ENCODE measurements at regions not wholly inside any gene's neighbourhood (a gene's known extent, or its start where the extent isn't known, plus 50 kb on each side); places are given as distances from the start of the nearest gene placed in this dataset.
"Not testable (repeated sequence)": the region's sequence is repeated elsewhere in the genome, so short reads cannot be mapped to it uniquely, and the experiment has no call there.

GRCh38 chr11:90455347-90455920 lies 232.6 kb upstream of the CHORDC1 start:
- DNase-seq (ENCODE audit: low spot score), result not testable (repeated sequence)

GRCh38 chr11:90453525-90453924 lies 230.7 kb upstream of the CHORDC1 start:
- DNase-seq (ENCODE audit: low spot score), result no peak

- no peak for DNase-seq (ENCODE audit: low spot score)
These were observed 226.8 kb upstream of the CHORDC1 start for GRCh38 chr11:90449606-90450005.

- DNase-seq (ENCODE audit: low spot score), result peak; percentile 75
These were observed 225.4 kb upstream of the CHORDC1 start for GRCh38 chr11:90448256-90448655.

- peak; percentile 74 for DNase-seq (ENCODE audit: low spot score)
These were observed 224.8 kb upstream of the CHORDC1 start for GRCh38 chr11:90447618-90448017.

- no peak for DNase-seq (ENCODE audit: low spot score)
These were observed 223.4 kb upstream of the CHORDC1 start for GRCh38 chr11:90446207-90446606.

- DNase-seq (ENCODE audit: low spot score), result no peak
These were observed 215.2 kb upstream of the CHORDC1 start for GRCh38 chr11:90438069-90438468.

GRCh38 chr11:90434858-90435257 lies 212.0 kb upstream of the CHORDC1 start:
- no peak for DNase-seq (ENCODE audit: low spot score)

- DNase-seq (ENCODE audit: low spot score), result no peak
These were observed 206.0 kb upstream of the CHORDC1 start for GRCh38 chr11:90428836-90429235.

GRCh38 chr11:90426442-90426841 lies 203.6 kb upstream of the CHORDC1 start:
- DNase-seq (ENCODE audit: low spot score), result no peak

GRCh38 chr11:90423378-90423777 lies 200.5 kb upstream of the CHORDC1 start:
- DNase-seq (ENCODE audit: low spot score), result no peak

- DNase-seq (ENCODE audit: low spot score), result not testable (repeated sequence)
These were observed 199.9 kb upstream of the CHORDC1 start for GRCh38 chr11:90422787-90423186.

- no peak for DNase-seq (ENCODE audit: low spot score)
These were observed 191.4 kb upstream of the CHORDC1 start for GRCh38 chr11:90414221-90414620.

- no peak for DNase-seq (ENCODE audit: low spot score)
These were observed 184.5 kb upstream of the CHORDC1 start for GRCh38 chr11:90407350-90407749.

- no peak for DNase-seq (ENCODE audit: low spot score)
These were observed 169.8 kb upstream of the CHORDC1 start for GRCh38 chr11:90392692-90393091.

GRCh38 chr11:90391756-90392155 lies 168.9 kb upstream of the CHORDC1 start:
- DNase-seq (ENCODE audit: low spot score), result no peak

GRCh38 chr11:90380206-90380605 lies 157.4 kb upstream of the CHORDC1 start:
- DNase-seq (ENCODE audit: low spot score), result no peak

- no peak for DNase-seq (ENCODE audit: low spot score)
These were observed 151.1 kb upstream of the CHORDC1 start for GRCh38 chr11:90373971-90374370.

GRCh38 chr11:90364527-90364926 lies 141.7 kb upstream of the CHORDC1 start:
- no peak for DNase-seq (ENCODE audit: low spot score)

- no peak for DNase-seq (ENCODE audit: low spot score)
These were observed 140.9 kb upstream of the CHORDC1 start for GRCh38 chr11:90363739-90364138.

- DNase-seq (ENCODE audit: low spot score), result peak; percentile 4
These were observed 132.4 kb upstream of the CHORDC1 start for GRCh38 chr11:90355200-90355599.

GRCh38 chr11:90349731-90350130 lies 126.9 kb upstream of the CHORDC1 start:
- DNase-seq (ENCODE audit: low spot score), result no peak

GRCh38 chr11:90344546-90344945 lies 121.7 kb upstream of the CHORDC1 start:
- DNase-seq (ENCODE audit: low spot score), result no peak

GRCh38 chr11:90343673-90344072 lies 120.8 kb upstream of the CHORDC1 start:
- no peak for DNase-seq (ENCODE audit: low spot score)
